AG04450 (cell line): ENCODE measurements at regions not wholly inside any gene's neighbourhood (a gene's known extent, or its start where the extent isn't known, plus 50 kb on each side); places are given as distances from the start of the nearest gene placed in this dataset.

Source experiments
- CTCF ChIA-PET: fragments of 300-600, 350-600 bp; formaldehyde crosslinking; extraction: SDS; loops from one replicate; lab custom pipeline; 2022; ENCODE audit warnings: antibody characterized with exemption, inconsistent platforms; lab: Charles Lee
- POLR2A ChIA-PET: fragments of 350-600 bp; formaldehyde crosslinking; extraction: SDS; loops from one replicate; lab custom pipeline; 2021; ENCODE audit warnings: antibody characterized with exemption, inconsistent platforms; lab: Yijun Ruan, JAX
- DNase-seq: peaks from one replicate; pipeline ENCODE4 v3.0.0-alpha.2; 2011; ENCODE audit warnings: low read depth, low spot score
- H3K27ac ChIP-seq: one replicate; pipeline ENCODE4 v1.5.1; 2012; ENCODE audit warnings: low read depth, low read length, control low read depth
- H3K27me3 ChIP-seq: one replicate; pipeline ENCODE4 v1.6.0; 2012; ENCODE audit warnings: low read length; ENCODE audit not compliant: control insufficient read depth, insufficient read depth
- H3K4me3 ChIP-seq: 2 replicates; pipeline ENCODE4 v1.5.1; 2011; ENCODE audit warnings: mild to moderate bottlenecking, low read depth, low read length, control low read depth
- H3K9me3 ChIP-seq: 2 replicates; pipeline ENCODE4 v1.5.1; 2012; ENCODE audit warnings: low read length; ENCODE audit not compliant: control insufficient read depth, insufficient read depth
- TF ChIP-seq, protein P1 (sequence below): IDR thresholded peaks from 2 replicates; pipeline ENCODE4 v1.5.1; 2011; ENCODE audit warnings: low read depth, low read length, control low read depth, inconsistent platforms

- no peak for DNase-seq
- ChIA-PET CTCF (no interaction called here), POLR2A (no interaction called here)
- no peaks in the 10 kb centered on the region for H3K27me3 ChIP-seq
- H3K4me3 ChIP-seq: no peak overlapping the region
- no peak overlapping the region for H3K27ac ChIP-seq
- TF ChIP-seq, protein P1, sequence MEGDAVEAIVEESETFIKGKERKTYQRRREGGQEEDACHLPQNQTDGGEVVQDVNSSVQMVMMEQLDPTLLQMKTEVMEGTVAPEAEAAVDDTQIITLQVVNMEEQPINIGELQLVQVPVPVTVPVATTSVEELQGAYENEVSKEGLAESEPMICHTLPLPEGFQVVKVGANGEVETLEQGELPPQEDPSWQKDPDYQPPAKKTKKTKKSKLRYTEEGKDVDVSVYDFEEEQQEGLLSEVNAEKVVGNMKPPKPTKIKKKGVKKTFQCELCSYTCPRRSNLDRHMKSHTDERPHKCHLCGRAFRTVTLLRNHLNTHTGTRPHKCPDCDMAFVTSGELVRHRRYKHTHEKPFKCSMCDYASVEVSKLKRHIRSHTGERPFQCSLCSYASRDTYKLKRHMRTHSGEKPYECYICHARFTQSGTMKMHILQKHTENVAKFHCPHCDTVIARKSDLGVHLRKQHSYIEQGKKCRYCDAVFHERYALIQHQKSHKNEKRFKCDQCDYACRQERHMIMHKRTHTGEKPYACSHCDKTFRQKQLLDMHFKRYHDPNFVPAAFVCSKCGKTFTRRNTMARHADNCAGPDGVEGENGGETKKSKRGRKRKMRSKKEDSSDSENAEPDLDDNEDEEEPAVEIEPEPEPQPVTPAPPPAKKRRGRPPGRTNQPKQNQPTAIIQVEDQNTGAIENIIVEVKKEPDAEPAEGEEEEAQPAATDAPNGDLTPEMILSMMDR: no peak
- H3K9me3 ChIP-seq: no peaks in the 10 kb centered on the region
Observed at GRCh38 chr14:34034447-34035176, 83.7 kb upstream of the EGLN3 start.

DNA sequence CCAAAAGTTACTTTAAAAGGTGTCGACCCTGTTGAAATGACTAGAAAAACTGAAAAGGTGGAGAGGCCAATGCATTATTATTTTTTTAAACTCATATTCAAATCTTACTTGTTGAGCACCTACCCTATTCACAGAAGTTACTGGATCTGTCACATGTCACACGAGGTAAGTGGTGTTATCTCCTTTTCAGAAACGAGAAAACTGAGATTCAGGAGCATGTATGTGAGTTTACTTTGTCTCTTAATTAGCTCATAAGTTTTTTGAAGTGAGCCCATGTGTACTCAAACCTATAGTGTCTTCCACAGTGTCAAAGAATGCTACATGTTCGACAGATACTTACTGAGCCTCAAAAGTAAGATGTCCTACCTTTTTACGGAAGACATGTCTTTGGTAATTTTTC is 81.8 kb upstream of the EGLN3 start:
- TF ChIP-seq, protein P1: no peak
- DNase-seq: no peak
- no peak overlapping the region for H3K4me3 ChIP-seq
- H3K27ac ChIP-seq: no peak overlapping the region
- H3K9me3 ChIP-seq: no peaks in the 10 kb centered on the region
- ChIA-PET POLR2A (no interaction called here), CTCF (interaction anchor here (0.7 kb wide), 1 partner anchor 798 kb away, joined by 3 read pairs; no protein-coding TSS in a partner anchor)
- no peaks in the 10 kb centered on the region for H3K27me3 ChIP-seq

GRCh38 chr14:34030864-34031263 is 80.0 kb upstream of the EGLN3 start:
- ChIA-PET POLR2A (interaction anchor here (0.5 kb wide), 1 partner anchor 98 kb away, joined by 7 read pairs; no protein-coding TSS in a partner anchor), CTCF (no interaction called here)
- Histone ChIP-seq H3K9me3 (no peaks in the 10 kb centered on the region), H3K27me3 (no peaks in the 10 kb centered on the region), H3K27ac (no peak overlapping the region), H3K4me3 (no peak overlapping the region)
- peak; percentile 7 for DNase-seq
- TF ChIP-seq, protein P1: no peak

DNA sequence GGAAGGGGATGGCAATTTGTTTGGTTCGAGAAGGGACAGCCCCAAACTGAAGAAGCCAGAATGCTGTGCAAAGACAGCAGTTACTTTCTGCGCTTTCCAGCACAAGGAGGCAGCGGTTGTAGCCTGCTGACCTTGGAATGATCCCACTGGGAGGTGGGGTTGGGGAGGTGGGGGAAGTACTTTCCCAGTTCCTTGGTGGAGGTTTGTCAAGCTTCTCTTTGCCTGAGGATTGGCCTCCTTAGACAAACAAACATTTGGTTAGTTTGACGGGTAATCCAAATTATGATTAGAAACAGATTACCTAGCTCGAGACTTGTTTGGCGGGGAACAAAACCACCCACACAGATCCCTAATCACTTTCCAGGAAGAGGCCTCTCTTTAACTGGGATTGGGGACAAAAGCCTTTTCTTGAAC is 79.1 kb upstream of the EGLN3 start:
- no peak overlapping the region for H3K27ac ChIP-seq
- ChIA-PET POLR2A (no interaction called here), CTCF (no interaction called here)
- no peaks in the 10 kb centered on the region for H3K9me3 ChIP-seq
- TF ChIP-seq, protein P1: no peak
- H3K27me3 ChIP-seq: no peaks in the 10 kb centered on the region
- DNase-seq: no peak
- H3K4me3 ChIP-seq: no peak overlapping the region

GRCh38 chr14:34027990-34028495 is 77.2 kb upstream of the EGLN3 start:
- TF ChIP-seq, protein P1: no peak
- Histone ChIP-seq H3K27me3 (peaks cover 4% of the 10 kb centered on the region), H3K4me3 (no peak overlapping the region), H3K9me3 (no peaks in the 10 kb centered on the region), H3K27ac (no peak overlapping the region)
- CTCF ChIA-PET: no interaction called here
- DNase-seq: no peak
- POLR2A ChIA-PET: no interaction called here
